HG02938 (cell line): ENCODE measurements at regions not wholly inside any gene's neighbourhood (a gene's known extent, or its start where the extent isn't known, plus 50 kb on each side); places are given as distances from the start of the nearest gene placed in this dataset.

Source experiments
- ATAC-seq: cut with Tn5 transposase; IDR thresholded peaks from one replicate; pipeline ENCODE4 v1.9.1; 2021; ENCODE audit warnings: mild to moderate bottlenecking, moderate library complexity; ENCODE audit not compliant: unreplicated experiment

DNA sequence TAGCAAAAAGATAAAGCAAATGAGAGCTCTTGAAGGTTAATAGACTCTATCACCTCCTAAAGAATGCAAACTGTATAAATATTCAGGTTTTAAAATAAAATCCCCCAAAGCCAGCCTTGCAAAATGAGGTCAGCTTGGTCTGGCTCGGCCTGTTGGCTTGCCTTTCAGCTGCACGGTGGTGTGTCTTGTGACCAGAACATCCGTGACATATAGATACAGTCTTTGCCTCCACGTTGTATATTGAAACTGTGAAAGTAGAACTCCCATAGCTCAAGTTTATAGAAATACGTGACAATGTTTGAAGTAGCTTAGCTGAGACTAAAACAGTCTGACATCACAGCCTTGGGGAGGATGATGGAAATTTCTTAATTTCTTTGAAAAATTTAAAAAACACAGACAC, 236.6 kb upstream of the MYOCD start:
- ATAC-seq: no peak

DNA sequence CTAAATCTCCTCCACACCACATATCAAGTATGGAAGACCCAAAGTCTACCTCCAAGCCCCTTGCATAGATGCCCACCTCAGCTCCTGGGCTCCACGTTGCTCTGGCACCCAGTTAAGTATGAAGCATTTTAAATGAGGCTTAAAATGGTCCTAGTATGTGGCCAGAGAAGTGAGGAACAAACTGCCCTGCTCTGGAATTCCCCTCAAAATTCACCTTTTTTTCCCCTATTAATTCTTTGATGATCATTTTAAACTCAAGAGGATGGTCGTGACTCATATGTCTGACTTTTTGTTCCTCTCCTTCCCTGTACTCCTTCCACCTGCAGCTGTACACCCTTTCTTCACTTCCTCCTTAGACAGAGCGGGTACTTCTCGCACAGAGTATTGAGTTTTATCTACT, 234.5 kb upstream of the MYOCD start:
- ATAC-seq: peak; percentile 89

- ATAC-seq: no peak
These were observed 227.5 kb upstream of the MYOCD start for GRCh38 chr17:12438212-12438611.

GRCh38 chr17:12438813-12439586, 226.7 kb upstream of the MYOCD start:
- ATAC-seq: no peak

DNA sequence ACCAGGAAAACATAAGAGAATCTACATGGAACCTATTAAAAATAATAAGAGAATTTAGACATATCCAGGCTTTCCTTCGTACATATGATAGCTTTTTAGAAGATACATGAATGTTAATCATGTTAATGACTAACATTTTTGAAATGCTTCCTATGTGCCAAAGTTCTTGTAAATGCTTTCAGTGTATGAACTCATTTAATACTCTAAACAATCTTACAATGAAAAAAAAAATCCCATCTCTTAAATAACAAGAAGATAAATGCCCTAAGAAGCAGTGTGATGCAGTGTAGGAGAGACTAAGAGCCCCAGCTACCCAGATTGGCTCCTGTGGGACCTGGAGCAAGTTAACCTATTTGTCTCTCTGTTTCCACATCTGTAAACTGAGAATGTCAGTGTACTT, 220.4 kb upstream of the MYOCD start:
- no peak for ATAC-seq

DNA sequence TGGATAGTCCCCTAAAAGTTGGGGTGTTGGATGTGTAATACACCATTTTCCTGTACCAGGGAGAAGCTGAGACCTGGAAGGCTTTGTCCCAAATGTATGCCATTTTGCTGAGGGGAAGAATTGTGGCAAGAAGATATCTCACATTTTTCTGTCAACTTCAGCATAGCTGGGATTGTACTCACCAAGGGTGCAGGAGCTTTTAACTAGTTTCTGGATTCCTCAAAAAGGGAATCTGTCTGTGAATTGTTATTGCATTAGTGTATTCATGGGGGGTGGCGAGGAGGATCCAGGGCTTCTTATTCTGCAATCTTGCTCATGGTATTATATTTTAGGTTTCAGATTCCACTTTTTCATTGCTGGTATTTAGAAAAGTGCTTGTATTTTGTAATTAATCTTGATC, 208.2 kb upstream of the MYOCD start:
- no peak for ATAC-seq

- no peak for ATAC-seq
These were observed 206.0 kb upstream of the MYOCD start for GRCh38 chr17:12459736-12460135.

GRCh38 chr17:12463102-12463501, 202.6 kb upstream of the MYOCD start:
- ATAC-seq: no peak

- no peak for ATAC-seq
These were observed 193.2 kb upstream of the MYOCD start for GRCh38 chr17:12472252-12473173.

GRCh38 chr17:12478311-12478710, 187.4 kb upstream of the MYOCD start:
- no peak for ATAC-seq

DNA sequence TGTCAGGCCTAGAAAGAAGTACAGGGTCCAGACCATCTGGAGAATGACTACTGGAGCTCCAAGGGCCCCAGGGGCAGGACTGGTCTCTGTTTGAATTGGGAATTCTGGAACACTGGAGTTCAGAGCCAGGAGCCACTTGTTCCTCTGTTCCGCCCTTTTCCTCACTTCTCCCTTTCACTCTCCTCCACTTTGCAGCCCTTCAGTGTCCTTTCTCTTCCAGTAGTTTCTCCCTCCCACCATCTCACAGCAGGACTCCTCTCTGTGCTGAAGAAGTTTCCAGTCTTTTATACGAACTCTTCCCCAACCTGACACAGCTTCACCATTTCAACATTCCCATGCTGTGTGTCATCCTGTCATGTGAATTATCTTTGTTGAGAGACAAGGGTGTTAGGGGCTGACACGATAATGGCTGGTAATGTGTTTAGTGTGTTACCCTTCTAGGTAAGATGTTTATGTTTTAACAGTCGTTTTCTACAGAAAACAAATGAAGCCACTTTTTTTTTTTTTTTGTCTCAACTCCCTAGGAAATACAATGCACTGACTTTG, 180.3 kb upstream of the MYOCD start:
- ATAC-seq: no peak

DNA sequence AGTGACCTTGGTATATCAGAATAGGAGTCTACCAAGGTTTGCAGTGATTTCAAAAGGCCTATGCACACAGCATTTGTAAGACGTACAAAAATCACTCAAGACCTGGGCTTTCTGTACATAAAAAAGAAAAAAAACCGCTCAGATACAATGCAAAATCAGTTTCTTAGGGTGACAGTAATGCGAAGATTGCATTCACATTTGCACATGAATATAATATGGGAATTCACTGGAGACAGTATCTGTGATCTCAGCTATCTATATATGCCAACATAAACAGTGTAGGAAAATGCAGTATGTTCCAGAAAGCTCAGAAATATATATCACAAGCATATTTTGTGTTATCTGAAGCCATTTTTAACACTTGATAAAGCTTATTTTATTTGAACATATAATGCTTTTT, 176.4 kb upstream of the MYOCD start:
- no peak for ATAC-seq

DNA sequence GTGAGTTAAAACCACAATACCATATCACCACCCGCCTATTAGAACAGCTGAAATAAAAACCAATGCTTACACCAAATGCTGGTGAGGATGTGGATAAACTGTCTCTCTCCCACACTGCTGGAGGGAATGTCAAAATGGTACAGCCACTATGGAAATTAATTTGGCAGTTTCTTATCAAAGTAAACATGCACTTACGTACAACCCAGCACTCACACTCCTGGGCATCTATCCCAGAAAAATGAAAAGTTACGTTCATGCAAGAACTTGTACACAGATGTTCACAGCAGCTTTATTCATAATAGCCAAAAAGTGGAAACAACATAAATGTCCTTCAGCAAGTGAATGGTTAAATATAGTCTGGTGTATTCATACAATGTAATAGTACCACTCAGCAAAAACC, 173.2 kb upstream of the MYOCD start:
- no peak for ATAC-seq

GRCh38 chr17:12505866-12506265, 159.8 kb upstream of the MYOCD start:
- ATAC-seq: no peak

GRCh38 chr17:12507026-12507595, 158.6 kb upstream of the MYOCD start:
- ATAC-seq: no peak

GRCh38 chr17:12509801-12510200, 155.9 kb upstream of the MYOCD start:
- no peak for ATAC-seq

DNA sequence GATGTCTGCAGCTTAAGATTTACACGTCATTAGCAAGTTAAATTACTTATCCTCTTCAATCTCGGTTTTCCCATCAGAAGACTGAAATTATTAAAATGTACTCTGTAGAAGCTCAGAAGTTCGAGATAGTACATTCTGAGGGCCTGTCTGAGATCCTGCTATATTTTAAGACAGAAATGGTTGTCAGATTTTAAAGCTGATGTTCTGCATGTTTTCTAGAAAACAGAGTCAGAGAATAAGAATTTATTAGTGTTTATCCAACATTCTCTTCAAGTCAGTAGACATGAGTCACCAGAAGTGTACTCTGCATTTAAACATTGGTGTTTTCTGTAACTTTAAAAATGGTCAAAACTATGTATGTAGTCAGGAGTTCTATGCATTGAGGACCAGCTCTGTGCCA, 155.2 kb upstream of the MYOCD start:
- ATAC-seq: no peak

DNA sequence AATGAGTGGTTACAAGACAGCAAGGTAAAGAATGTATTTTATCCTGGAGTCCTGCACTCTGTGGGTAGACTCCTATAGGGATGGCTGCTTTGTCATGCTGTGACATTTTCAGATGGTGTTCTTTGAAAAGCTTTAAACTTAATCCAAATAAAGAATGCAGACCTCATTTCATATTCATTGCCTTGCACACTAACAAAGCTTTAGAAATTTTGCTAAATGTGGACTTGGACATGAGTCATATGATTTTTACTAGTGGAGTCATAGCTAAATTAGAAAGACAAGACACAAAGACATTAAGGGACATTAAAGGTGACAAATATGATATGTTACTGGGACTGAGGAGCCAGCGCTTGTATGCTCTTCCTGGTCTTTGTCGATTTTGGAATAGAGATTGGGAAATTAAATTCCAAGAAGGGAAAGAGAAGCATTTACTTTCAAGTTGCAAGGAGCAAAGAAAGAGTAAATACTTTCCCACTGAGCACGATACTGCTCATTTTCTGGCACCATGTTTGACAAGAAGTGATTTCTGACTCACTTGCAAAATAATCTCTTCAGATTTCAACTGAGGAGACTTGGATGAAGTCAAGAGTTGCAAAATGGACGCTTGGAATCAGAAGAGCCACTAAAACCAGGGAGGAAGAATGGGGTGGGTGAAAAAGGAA, 152.9 kb upstream of the MYOCD start:
- no peak for ATAC-seq

GRCh38 chr17:12514596-12514995, 151.1 kb upstream of the MYOCD start:
- no peak for ATAC-seq

GRCh38 chr17:12519956-12520594, 145.6 kb upstream of the MYOCD start:
- ATAC-seq: no peak
